GM18519 (cell line): ENCODE measurements at regions not wholly inside any gene's neighbourhood (a gene's known extent, or its start where the extent isn't known, plus 50 kb on each side); places are given as distances from the start of the nearest gene placed in this dataset.

Source experiments
- ATAC-seq: cut with Tn5 transposase; IDR thresholded peaks from one replicate; pipeline ENCODE4 v1.9.1; 2021; ENCODE audit warnings: mild to moderate bottlenecking, moderate library complexity; ENCODE audit not compliant: unreplicated experiment, low FRiP score

GRCh38 chr2:205937211-205937610 lies 148.8 kb downstream of the INO80D start:
- ATAC-seq: no peak

DNA sequence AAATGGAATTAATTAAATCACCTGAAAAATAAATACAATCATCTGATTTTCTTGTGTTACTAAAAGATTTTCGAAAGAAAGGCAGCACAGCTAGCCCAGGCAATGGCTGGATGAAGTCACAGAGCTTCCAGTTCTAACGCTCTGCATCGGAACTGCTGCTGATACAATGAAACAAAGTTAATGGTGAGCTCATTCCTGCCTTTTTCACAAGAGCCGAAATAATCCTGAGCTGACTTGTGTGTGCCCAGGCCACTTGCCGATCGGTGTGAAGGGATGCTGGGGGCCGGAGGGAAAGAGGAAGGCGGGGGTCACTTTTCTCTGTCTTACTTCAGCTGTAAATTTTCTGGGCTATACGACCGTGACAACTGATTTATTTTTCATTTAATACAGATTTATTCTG lies 149.5 kb downstream of the INO80D start:
- no peak for ATAC-seq

GRCh38 chr2:205934443-205934842 lies 151.5 kb downstream of the INO80D start:
- no peak for ATAC-seq

- ATAC-seq: no peak
Measured at GRCh38 chr2:205932861-205933260, 153.1 kb downstream of the INO80D start.

DNA sequence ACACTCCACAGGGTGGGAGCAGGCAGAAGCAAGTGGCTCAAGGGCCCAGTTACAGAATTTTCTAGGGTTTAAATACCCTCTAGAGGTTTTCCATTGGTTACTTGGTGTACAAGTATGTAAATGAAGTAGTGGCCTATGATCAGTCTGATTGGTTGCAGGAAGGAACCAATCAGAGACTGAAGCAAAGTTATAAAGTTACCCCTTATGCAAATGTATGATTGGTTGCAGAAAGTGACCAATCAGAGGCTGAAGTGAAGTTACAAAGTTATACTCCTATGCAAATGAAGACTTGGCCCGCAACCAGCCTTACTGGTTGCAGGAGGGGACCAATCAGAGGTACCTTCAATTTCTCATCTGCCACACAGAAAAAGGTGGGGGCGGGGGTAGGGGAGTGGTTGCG lies 154.6 kb downstream of the INO80D start:
- ATAC-seq: no peak

- ATAC-seq: no peak
Measured at GRCh38 chr2:205930209-205930608, 155.8 kb downstream of the INO80D start.

DNA sequence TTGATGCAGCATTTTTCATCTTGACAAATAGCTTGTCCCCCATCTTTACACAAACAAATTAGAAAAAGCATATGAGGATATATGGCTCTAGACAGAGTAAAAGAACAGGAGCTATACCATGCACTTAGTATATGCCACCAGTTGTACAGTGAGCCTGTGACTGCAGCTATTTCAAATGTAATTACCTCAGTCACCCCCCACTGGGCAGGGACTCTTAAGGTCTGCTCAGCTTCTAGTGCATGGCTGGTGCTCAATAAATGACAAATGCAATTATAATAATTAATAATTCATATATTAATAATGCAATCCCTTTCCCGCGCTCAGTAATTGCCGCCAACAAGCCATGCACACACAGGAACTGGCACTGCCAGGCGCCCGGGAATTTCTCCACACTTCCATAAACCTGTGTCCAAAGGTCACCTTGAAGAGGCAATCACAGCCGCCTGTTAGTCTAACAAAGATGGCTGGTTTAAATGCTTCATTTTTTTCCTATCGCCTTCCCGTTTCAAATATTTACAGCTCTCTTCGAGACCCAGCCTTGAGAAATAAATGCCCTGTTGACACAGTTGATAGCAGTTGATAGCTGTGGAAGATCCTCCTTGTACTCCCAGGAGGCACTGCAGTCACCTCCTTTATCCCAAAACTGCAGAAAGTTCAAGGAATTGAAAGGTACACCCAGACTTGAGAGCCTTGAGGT lies 156.6 kb downstream of the INO80D start:
- ATAC-seq: no peak

- peak; percentile 76 for ATAC-seq
Measured at GRCh38 chr2:205925373-205926337, 160.3 kb downstream of the INO80D start.

GRCh38 chr2:205924676-205925075 lies 161.3 kb downstream of the INO80D start:
- no peak for ATAC-seq

- no peak for ATAC-seq
Measured at GRCh38 chr2:205915130-205915524, 170.8 kb downstream of the INO80D start.

DNA sequence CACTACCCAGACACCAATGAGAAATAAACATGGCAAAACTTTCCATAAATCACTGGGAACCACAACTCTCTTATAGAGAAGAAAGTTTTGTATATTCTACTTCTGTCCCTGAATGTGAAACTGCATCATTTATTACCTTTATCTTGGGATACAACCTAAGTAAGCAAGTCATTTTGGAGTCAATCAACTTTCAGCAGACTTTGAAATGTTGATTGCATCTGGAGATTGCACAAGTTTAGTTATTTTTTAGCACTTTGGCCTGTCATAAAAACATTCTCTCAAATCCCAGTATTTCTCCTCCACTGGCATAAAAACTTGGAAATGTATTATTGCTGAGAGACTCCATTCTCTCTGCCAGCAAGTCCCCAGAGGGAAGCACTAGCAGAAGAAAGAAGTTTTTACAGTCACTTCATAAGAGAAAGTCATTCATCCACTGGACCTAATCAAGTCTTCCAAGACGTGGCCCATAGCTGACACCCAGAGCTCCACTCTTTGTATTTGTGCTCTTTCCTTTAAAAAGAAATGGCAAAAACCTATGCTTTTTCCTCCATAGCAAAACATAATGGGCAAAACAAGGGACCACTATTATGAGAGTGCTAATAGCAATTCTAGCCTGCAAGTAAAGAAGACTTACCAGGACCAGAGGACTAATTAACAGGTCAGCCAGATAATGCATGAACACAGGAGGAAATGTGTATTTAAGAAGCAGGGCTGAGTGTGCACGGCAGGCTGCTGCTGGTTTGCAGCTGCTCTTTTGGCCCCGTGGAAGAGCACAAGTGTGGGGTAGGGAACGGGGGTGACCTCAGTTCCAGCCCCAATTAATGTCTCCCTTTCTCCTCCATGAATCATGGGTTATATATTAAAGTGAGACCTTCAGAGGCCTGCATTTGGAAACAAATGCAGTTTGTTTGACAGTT lies 171.5 kb downstream of the INO80D start:
- ATAC-seq: no peak

- no peak for ATAC-seq
Measured at GRCh38 chr2:205913668-205914067, 172.3 kb downstream of the INO80D start.

- ATAC-seq: no peak
Measured at GRCh38 chr2:205911306-205911705, 174.7 kb downstream of the INO80D start.

GRCh38 chr2:205909184-205909572 lies 176.8 kb downstream of the INO80D start:
- ATAC-seq: no peak

- ATAC-seq: no peak
Measured at GRCh38 chr2:205908212-205909183, 177.5 kb downstream of the INO80D start.

DNA sequence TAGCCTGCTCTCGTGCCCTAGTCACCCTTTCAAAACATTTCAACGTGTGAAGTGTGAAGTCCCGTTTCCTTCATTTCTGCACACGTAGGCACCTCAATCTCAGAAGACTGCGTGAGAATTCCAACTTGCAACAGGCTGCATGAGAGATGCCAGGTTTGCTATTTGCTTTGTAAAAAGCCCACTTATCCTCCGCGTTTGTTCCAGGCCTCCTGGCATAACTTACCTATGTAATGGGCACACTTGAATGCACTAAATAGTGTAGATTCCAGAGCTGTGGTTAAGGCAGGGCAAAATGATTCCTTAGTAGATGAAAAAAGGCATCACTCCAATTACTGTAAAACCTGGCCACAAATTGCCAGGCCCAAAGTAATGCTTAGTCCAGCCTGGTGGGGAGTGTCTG lies 179.6 kb downstream of the INO80D start:
- no peak for ATAC-seq

GRCh38 chr2:205905576-205905975 lies 180.4 kb downstream of the INO80D start:
- no peak for ATAC-seq

GRCh38 chr2:205904873-205905272 lies 181.1 kb downstream of the INO80D start:
- no peak for ATAC-seq

DNA sequence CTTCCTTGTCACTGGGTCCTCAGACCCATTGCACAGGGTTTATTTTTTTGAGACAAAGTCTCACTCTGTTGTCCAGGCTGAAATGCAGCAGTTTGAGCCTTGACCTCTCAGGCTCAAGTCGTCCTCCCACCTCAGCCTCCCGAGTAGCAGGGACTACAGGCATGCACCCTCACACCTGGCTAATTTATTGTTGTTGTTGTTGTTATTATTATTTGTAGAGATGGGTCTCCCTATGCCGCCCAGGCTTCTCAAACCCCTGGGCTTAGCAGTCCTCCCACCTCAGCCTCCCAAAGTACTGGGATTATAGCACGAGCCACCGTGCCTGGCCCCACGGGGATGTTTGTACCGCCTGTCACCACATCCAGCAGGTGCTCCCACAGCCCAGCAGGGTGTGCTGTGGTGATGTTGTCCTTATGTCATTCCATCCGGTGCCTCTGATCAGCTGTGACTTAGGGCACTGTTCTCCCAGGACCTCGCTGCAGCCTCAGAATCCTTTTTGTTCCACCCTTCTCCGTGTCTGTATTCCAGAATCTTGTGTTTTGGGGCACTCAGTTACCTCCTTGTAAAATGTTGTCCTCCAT lies 182.3 kb downstream of the INO80D start:
- ATAC-seq: peak; percentile 75
